CD4-positive, CD25-positive, alpha-beta regulatory T cell (primary cell): ENCODE measurements at regions not wholly inside any gene's neighbourhood (a gene's known extent, or its start where the extent isn't known, plus 50 kb on each side); places are given as distances from the start of the nearest gene placed in this dataset.
A peak's percentile ranks its signal among the peaks of the same experiment; 100 is the strongest.

ENCODE experiments used
- ATAC-seq, 2 donors: fragments of 150-1000 bp; cut with Tn5 transposase; one replicate each; pipeline ENCODE4 v1.10.0; 2021; ENCODE audit warnings: low read depth in 2 of 2, moderate number of reproducible peaks in 2 of 2, moderate library complexity in 1 of 2
- DNase-seq, 3 donors: peaks; one replicate each; pipeline versions ENCODE4 v3.0.0 to v3.0.0-alpha.2; 2012 to 2022; ENCODE audit warnings: mixed read lengths in 1 of 3
- H3K27ac ChIP-seq: one replicate; pipeline ENCODE4 v1.7.0; 2013; ENCODE audit warnings: mild to moderate bottlenecking, low read length; ENCODE audit not compliant: insufficient read depth, poor library complexity, severe bottlenecking
- H3K27me3 ChIP-seq: one replicate; pipeline ENCODE4 v1.7.0; 2013; ENCODE audit warnings: low read length; ENCODE audit not compliant: control insufficient read depth, insufficient read depth
- H3K36me3 ChIP-seq: one replicate; pipeline ENCODE4 v1.7.0; 2013; ENCODE audit warnings: mild to moderate bottlenecking, low read length, moderate library complexity; ENCODE audit not compliant: control insufficient read depth, insufficient read depth
- H3K4me1 ChIP-seq: 2 replicates; pipeline ENCODE4 v1.7.0; 2013; ENCODE audit warnings: mild to moderate bottlenecking, low read length; ENCODE audit not compliant: insufficient read depth, control insufficient read depth, poor library complexity, severe bottlenecking
- H3K4me3 ChIP-seq: one replicate; pipeline ENCODE4 v1.7.0; 2013; ENCODE audit warnings: low read depth, mild to moderate bottlenecking, low read length, moderate library complexity
- H3K9me3 ChIP-seq, 2 experiments: 1 replicate in 1 of 2; 2 replicates in 1 of 2; pipeline ENCODE4 v1.7.0; 2013; ENCODE audit warnings: low read length in 2 of 2, mild to moderate bottlenecking in 1 of 2, moderate library complexity in 1 of 2; ENCODE audit not compliant: control insufficient read depth in 2 of 2
- H3K27ac Mint-ChIP-seq, 3 donors: one replicate each; pipeline ENCODE4 v1.8.0; 2020 to 2022; ENCODE audit warnings: mild to moderate bottlenecking in 3 of 3, mixed read lengths in 3 of 3, moderate library complexity in 2 of 3
- H3K27me3 Mint-ChIP-seq: one replicate; pipeline ENCODE4 v1.8.0; 2022; ENCODE audit warnings: mild to moderate bottlenecking, mixed read lengths
- H3K36me3 Mint-ChIP-seq: one replicate; pipeline ENCODE4 v1.8.0; 2020; ENCODE audit warnings: mixed read lengths
- H3K4me1 Mint-ChIP-seq, 4 donors: one replicate each; pipeline ENCODE4 v1.8.0; 2020 to 2022; ENCODE audit warnings: mixed read lengths in 4 of 4, mild to moderate bottlenecking in 1 of 4
- H3K4me3 Mint-ChIP-seq, 4 donors: one replicate each; pipeline ENCODE4 v1.8.0; 2020 to 2022; ENCODE audit warnings: mild to moderate bottlenecking in 4 of 4, mixed read lengths in 4 of 4, moderate library complexity in 3 of 4
- H3K9me3 Mint-ChIP-seq, 7 donors: one replicate each; pipeline ENCODE4 v1.8.0; 2020 to 2022; ENCODE audit warnings: mixed read lengths in 7 of 7, mild to moderate bottlenecking in 3 of 7, moderate library complexity in 2 of 7

GRCh38 chr1:222416001-222416791 is 131.7 kb downstream of the HHIPL2 start:
- Mint-ChIP-seq H3K27ac (peak overlapping the region in 2 of 3 donors; percentile 27 to 44), H3K4me1 (peaks cover 16 to 68% (median 35%) of the 10 kb centered on the region in 4 donors), H3K36me3 (peaks cover 14% of the 10 kb centered on the region), H3K4me3 (no peak overlapping the region), H3K9me3 (peaks cover 0 to 24% (median 5%) of the 10 kb centered on the region in 7 donors), H3K27me3 (no peaks in the 10 kb centered on the region)
- Histone ChIP-seq H3K27ac (no peak overlapping the region), H3K27me3 (no peaks in the 10 kb centered on the region), H3K4me3 (no peak overlapping the region), H3K9me3 (no peaks in the 10 kb centered on the region), H3K4me1 (peaks cover 31% of the 10 kb centered on the region), H3K36me3 (no peaks in the 10 kb centered on the region)
- DNase-seq (no peak), ATAC-seq (no peak)

DNA sequence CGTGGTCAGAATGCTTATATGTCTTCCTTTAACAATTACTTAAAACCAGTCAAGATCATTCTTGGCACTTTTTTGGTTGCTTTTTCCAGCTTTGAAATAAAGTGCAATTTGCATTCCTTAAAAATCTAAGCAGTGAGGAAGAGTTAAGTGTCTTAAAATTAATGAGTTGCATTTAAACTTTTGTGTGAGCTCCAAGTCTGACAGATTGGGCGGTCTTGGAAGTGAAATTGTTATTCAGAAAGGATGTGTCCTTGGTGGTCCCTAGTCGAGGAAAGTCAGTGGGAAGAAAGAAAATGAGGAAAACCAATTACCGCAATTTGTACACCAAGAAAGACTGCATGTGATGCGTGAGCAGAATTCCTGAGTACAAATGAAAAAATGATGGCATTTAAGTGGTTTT is 132.5 kb downstream of the HHIPL2 start:
- Mint-ChIP-seq H3K4me3 (no peak overlapping the region), H3K9me3 (peaks cover 0 to 24% (median 5%) of the 10 kb centered on the region in 7 donors), H3K27ac (peak overlapping the region in 1 of 3 donors; percentile 44), H3K27me3 (no peaks in the 10 kb centered on the region), H3K4me1 (peaks cover 11 to 60% (median 27%) of the 10 kb centered on the region in 4 donors), H3K36me3 (peaks cover 14% of the 10 kb centered on the region)
- Histone ChIP-seq H3K9me3 (no peaks in the 10 kb centered on the region), H3K4me3 (no peak overlapping the region), H3K36me3 (no peaks in the 10 kb centered on the region), H3K27me3 (no peaks in the 10 kb centered on the region), H3K27ac (no peak overlapping the region), H3K4me1 (peaks cover 23% of the 10 kb centered on the region)
- no peak for ATAC-seq
- DNase-seq, result no peak

GRCh38 chr1:222413991-222414549 is 133.8 kb downstream of the HHIPL2 start:
- DNase-seq (no peak), ATAC-seq (no peak)
- no peaks in the 10 kb centered on the region for H3K27me3 ChIP-seq
- H3K4me1 Mint-ChIP-seq, result peaks cover 1 to 46% (median 15%) of the 10 kb centered on the region in 4 donors
- H3K36me3 ChIP-seq, result no peaks in the 10 kb centered on the region
- no peaks in the 10 kb centered on the region for H3K9me3 ChIP-seq
- H3K9me3 Mint-ChIP-seq, result peaks cover 0 to 16% (median 4%) of the 10 kb centered on the region in 7 donors
- peak overlapping the region in 1 of 4 donors; percentile 57 for H3K4me3 Mint-ChIP-seq
- H3K27ac Mint-ChIP-seq, result peak overlapping the region in 1 of 3 donors; percentile 61
- H3K4me3 ChIP-seq, result no peak overlapping the region
- H3K36me3 Mint-ChIP-seq, result peaks cover 10% of the 10 kb centered on the region
- no peak overlapping the region for H3K27ac ChIP-seq
- H3K4me1 ChIP-seq, result peaks cover 10% of the 10 kb centered on the region
- H3K27me3 Mint-ChIP-seq, result no peaks in the 10 kb centered on the region

GRCh38 chr1:222413436-222413835 is 134.5 kb downstream of the HHIPL2 start:
- ATAC-seq, result no peak
- no peak overlapping the region for H3K4me3 Mint-ChIP-seq
- peaks cover 0 to 12% (median 4%) of the 10 kb centered on the region in 7 donors for H3K9me3 Mint-ChIP-seq
- H3K4me1 Mint-ChIP-seq, result peaks cover 0 to 40% (median 10%) of the 10 kb centered on the region in 4 donors
- no peaks in the 10 kb centered on the region for H3K27me3 Mint-ChIP-seq
- H3K36me3 ChIP-seq, result no peaks in the 10 kb centered on the region
- H3K36me3 Mint-ChIP-seq, result peaks cover 8% of the 10 kb centered on the region
- H3K4me1 ChIP-seq, result peaks cover 6% of the 10 kb centered on the region
- no peak for DNase-seq
- H3K27ac Mint-ChIP-seq, result peak overlapping the region in 1 of 3 donors; percentile 61
- H3K4me3 ChIP-seq, result no peak overlapping the region
- H3K27ac ChIP-seq, result no peak overlapping the region
- no peaks in the 10 kb centered on the region for H3K9me3 ChIP-seq
- H3K27me3 ChIP-seq, result no peaks in the 10 kb centered on the region

DNA sequence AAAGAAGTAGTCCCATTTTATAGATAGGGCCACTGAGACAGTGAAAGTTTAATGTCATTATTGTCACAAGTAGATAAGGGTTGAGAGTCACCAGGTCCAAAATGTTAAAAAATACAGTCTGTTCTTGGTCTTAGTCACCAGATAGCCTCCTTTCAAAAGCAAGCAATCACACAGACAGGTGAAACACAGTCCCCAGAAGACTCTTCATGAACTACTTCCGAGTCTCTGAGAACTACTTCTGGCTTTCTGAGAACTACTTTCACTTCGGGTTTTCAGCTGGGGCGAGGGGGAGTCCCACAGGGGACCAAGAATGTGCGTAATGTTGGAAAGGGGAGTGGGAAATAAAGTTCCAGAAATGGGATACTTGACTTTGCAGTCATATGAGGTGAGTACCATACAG is 143.2 kb downstream of the HHIPL2 start:
- peak overlapping the region; percentile 72 to 94 (median 91) for H3K4me3 Mint-ChIP-seq
- DNase-seq, result peak in 2 of 3 donors; percentile 17 to 57
- H3K36me3 Mint-ChIP-seq, result peaks cover 10% of the 10 kb centered on the region
- H3K9me3 ChIP-seq, result no peaks in the 10 kb centered on the region
- H3K4me3 ChIP-seq, result peak overlapping the region; percentile 87
- H3K27ac Mint-ChIP-seq, result peak overlapping the region in 2 of 3 donors; percentile 86 to 94
- H3K27me3 Mint-ChIP-seq, result peaks cover 4% of the 10 kb centered on the region
- no peaks in the 10 kb centered on the region for H3K36me3 ChIP-seq
- peak; percentile 44 to 62 for ATAC-seq
- peaks cover 4% of the 10 kb centered on the region for H3K27me3 ChIP-seq
- no peak overlapping the region for H3K27ac ChIP-seq
- peaks cover 0 to 23% (median 2%) of the 10 kb centered on the region in 7 donors for H3K9me3 Mint-ChIP-seq
- no peaks in the 10 kb centered on the region for H3K4me1 ChIP-seq
- H3K4me1 Mint-ChIP-seq, result peaks cover 0 to 24% (median 11%) of the 10 kb centered on the region in 4 donors

GRCh38 chr1:222399197-222399596 is 148.7 kb downstream of the HHIPL2 start:
- Mint-ChIP-seq H3K27ac (peak overlapping the region in 1 of 3 donors; percentile 19), H3K9me3 (peaks cover 0 to 1% (median 0%) of the 10 kb centered on the region in 7 donors)
- H3K27ac ChIP-seq, result no peak overlapping the region

DNA sequence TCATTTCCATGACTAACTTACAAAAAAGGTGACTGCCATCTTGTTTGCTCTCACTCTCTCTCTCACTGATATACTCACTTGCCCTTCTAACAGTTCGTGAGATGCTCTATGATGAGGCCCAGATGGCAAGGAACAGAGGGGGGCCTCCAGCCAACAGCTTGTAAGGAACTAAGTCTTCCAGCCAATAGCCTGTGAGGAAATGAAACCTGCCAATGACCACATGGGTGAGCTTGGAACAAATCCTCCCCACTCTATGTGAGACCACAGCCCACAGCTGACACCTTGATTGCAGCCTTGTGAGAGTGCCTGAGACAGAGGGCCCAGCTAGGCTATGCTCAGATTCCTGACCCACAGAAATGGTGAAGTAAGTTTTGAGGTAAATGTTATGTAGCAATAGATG is 153.7 kb downstream of the HHIPL2 start:
- peak overlapping the region in 1 of 3 donors; percentile 77 for H3K27ac Mint-ChIP-seq
- H3K4me3 Mint-ChIP-seq, result no peak overlapping the region
- peaks cover 8% of the 10 kb centered on the region for H3K27me3 Mint-ChIP-seq

More at GRCh38 chr1:222399197-222399596, 148.7 kb downstream of the HHIPL2 start:
- H3K27me3 Mint-ChIP-seq, result peaks cover 8% of the 10 kb centered on the region
- peaks cover 0 to 19% (median 6%) of the 10 kb centered on the region in 4 donors for H3K4me1 Mint-ChIP-seq
- H3K36me3 Mint-ChIP-seq, result no peaks in the 10 kb centered on the region
- Histone ChIP-seq H3K9me3 (no peaks in the 10 kb centered on the region), H3K27me3 (peaks cover 2% of the 10 kb centered on the region), H3K36me3 (no peaks in the 10 kb centered on the region), H3K4me1 (no peaks in the 10 kb centered on the region), H3K4me3 (no peak overlapping the region)
- H3K4me3 Mint-ChIP-seq, result no peak overlapping the region
- ATAC-seq (no peak), DNase-seq (no peak)

More for the DNA sequence above, 153.7 kb downstream of the HHIPL2 start:
- DNase-seq, result no peak
- no peaks in the 10 kb centered on the region for H3K4me1 ChIP-seq
- H3K4me3 ChIP-seq, result no peak overlapping the region
- Mint-ChIP-seq H3K36me3 (no peaks in the 10 kb centered on the region), H3K9me3 (peaks cover 0 to 4% (median 0%) of the 10 kb centered on the region in 7 donors), H3K4me1 (peaks cover 0 to 15% (median 12%) of the 10 kb centered on the region in 4 donors)
- H3K36me3 ChIP-seq, result no peaks in the 10 kb centered on the region
- H3K27ac ChIP-seq, result no peak overlapping the region
- peaks cover 2% of the 10 kb centered on the region for H3K27me3 ChIP-seq
- ATAC-seq, result no peak
- no peaks in the 10 kb centered on the region for H3K9me3 ChIP-seq
